ENCODE measurements at regions not wholly inside any gene's neighbourhood (a gene's known extent, or its start where the extent isn't known, plus 50 kb on each side); places are given as distances from the start of the nearest gene placed in this dataset.
"Not testable (repeated sequence)": the region's sequence is repeated elsewhere in the genome, so short reads cannot be mapped to it uniquely, and the experiment has no call there.

DNA sequence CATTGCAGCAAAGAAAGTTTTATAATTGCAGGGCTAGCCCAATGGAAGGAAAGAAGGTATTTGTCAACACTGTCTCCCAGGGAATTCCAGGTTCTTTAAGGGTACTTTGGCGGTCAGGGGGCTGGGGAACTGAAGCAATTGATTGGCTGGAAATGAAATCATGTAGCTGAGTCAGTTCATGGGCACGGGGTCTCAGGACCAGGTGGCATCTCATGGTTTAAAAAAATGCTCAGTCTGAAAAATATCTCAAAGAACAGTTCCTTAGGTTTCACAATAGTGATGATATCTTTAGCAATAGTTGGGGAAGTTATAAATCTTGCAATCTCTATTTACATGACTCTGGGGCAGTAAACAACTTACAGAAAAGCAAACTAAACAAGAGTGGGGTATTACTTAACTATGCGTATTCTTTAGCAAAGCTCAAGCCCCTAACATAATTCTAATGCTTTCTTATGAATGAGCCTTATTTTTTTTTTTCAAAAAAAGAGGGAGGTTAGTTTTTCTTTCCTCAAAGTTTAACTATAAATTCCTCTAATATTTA lies 376.9 kb upstream of the NRG3 start:
- H3K4me2 ChIP-seq (ENCODE audit: low read length) = no peak overlapping the region
- Mint-ChIP-seq H3K27ac (ENCODE audit: unreplicated experiment) (no peak overlapping the region), H3K9me3 (ENCODE audit: unreplicated experiment) (no peaks in the 10 kb centered on the region), H3K4me1 (ENCODE audit: low read depth, unreplicated experiment) (peaks cover 5% of the 10 kb centered on the region), H3K36me3 (ENCODE audit: low read depth, unreplicated experiment) (no peaks in the 10 kb centered on the region), H3K27me3 (ENCODE audit: low read depth, unreplicated experiment) (no peaks in the 10 kb centered on the region), H3K4me3 (ENCODE audit: unreplicated experiment) (no peak overlapping the region)
- no peaks in the 10 kb centered on the region for H3K9me3 ChIP-seq (ENCODE audit: insufficient read depth, low read depth, low read length)
- no peak for TF ChIP-seq EZH2 (IDR thresholded peaks at IDR 0.05; ENCODE audit: insufficient read depth, low read length)
- TF ChIP-seq, protein P1, sequence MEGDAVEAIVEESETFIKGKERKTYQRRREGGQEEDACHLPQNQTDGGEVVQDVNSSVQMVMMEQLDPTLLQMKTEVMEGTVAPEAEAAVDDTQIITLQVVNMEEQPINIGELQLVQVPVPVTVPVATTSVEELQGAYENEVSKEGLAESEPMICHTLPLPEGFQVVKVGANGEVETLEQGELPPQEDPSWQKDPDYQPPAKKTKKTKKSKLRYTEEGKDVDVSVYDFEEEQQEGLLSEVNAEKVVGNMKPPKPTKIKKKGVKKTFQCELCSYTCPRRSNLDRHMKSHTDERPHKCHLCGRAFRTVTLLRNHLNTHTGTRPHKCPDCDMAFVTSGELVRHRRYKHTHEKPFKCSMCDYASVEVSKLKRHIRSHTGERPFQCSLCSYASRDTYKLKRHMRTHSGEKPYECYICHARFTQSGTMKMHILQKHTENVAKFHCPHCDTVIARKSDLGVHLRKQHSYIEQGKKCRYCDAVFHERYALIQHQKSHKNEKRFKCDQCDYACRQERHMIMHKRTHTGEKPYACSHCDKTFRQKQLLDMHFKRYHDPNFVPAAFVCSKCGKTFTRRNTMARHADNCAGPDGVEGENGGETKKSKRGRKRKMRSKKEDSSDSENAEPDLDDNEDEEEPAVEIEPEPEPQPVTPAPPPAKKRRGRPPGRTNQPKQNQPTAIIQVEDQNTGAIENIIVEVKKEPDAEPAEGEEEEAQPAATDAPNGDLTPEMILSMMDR (IDR thresholded peaks at IDR 0.05; ENCODE audit: insufficient read depth, low read depth, low read length) = no peak
- no peaks in the 10 kb centered on the region for H3K36me3 ChIP-seq (ENCODE audit: insufficient read depth, low read length)
- no peak overlapping the region for H3K9ac ChIP-seq (ENCODE audit: low read length)
- FAIRE-seq (no peak), DNase-seq (ENCODE audit: low read depth) (no peak)
- no peak overlapping the region for H2AFZ ChIP-seq (ENCODE audit: low read depth, low read length)
- H3K27me3 ChIP-seq (ENCODE audit: insufficient read depth, low read length) = no peaks in the 10 kb centered on the region
- H4K20me1 ChIP-seq (ENCODE audit: insufficient read depth, low read length) = no peaks in the 10 kb centered on the region
- no peak overlapping the region for H3K27ac ChIP-seq (ENCODE audit: low read depth, low read length)
- H3K4me3 ChIP-seq (ENCODE audit: insufficient read depth, low read depth, low read length) = no peak overlapping the region
- H3K4me1 ChIP-seq (ENCODE audit: insufficient read depth, low read length) = no peaks in the 10 kb centered on the region
- H3K79me2 ChIP-seq (ENCODE audit: insufficient read depth, low read length) = no peaks in the 10 kb centered on the region

DNA sequence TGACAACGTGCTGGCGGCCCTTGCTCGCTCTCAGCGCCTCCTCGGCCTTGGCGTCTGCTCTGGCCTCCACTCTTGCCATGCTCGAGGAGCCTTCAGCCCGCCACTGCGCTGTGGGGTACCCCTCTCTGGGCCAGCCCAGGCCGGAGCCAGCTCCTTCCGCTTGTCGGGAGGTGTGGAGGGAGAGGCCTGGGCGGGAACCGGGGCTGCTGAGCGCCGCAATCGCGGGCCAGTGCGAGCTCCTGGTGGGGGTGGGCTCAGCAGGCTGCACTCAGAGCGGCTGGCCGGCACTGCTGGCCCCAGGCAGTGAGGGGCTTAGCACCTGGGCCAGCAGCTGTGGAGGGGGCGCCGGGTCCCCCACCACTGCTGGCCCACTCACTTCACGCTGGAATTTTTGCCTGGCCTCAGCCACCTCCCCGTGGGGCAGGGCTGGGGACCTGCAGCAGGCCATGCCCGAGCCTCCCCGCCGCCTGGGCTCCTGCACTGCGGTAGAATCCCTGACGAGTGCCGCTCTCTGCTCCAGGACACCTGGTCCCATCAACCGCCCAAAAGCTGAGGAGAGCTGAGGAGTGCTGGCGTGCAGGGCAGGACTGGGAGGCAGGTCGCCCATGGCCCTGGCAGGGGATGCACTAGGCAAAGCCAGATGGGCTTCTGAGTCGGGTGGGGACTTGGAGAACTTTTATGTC lies 372.2 kb upstream of the NRG3 start:
- no peaks in the 10 kb centered on the region for H3K36me3 ChIP-seq (ENCODE audit: insufficient read depth, low read length)
- no peak overlapping the region for H3K4me2 ChIP-seq (ENCODE audit: low read length)
- H3K9me3 ChIP-seq (ENCODE audit: insufficient read depth, low read depth, low read length) = no peaks in the 10 kb centered on the region
- no peaks in the 10 kb centered on the region for H3K79me2 ChIP-seq (ENCODE audit: insufficient read depth, low read length)
- H3K27ac ChIP-seq (ENCODE audit: low read depth, low read length) = no peak overlapping the region
- H3K36me3 Mint-ChIP-seq (ENCODE audit: low read depth, unreplicated experiment) = no peaks in the 10 kb centered on the region
- H3K9ac ChIP-seq (ENCODE audit: low read length) = no peak overlapping the region
- no peak overlapping the region for H3K4me3 Mint-ChIP-seq (ENCODE audit: unreplicated experiment)
- no peak overlapping the region for H2AFZ ChIP-seq (ENCODE audit: low read depth, low read length)
- H3K4me1 Mint-ChIP-seq (ENCODE audit: low read depth, unreplicated experiment) = peaks cover 3% of the 10 kb centered on the region
- TF ChIP-seq EZH2 (IDR thresholded peaks at IDR 0.05; ENCODE audit: insufficient read depth, low read length) = no peak
- TF ChIP-seq, protein P1 (IDR thresholded peaks at IDR 0.05; ENCODE audit: insufficient read depth, low read depth, low read length) = no peak
- FAIRE-seq = no peak
- no peaks in the 10 kb centered on the region for H3K27me3 Mint-ChIP-seq (ENCODE audit: low read depth, unreplicated experiment)
- H3K4me1 ChIP-seq (ENCODE audit: insufficient read depth, low read length) = no peaks in the 10 kb centered on the region
- no peaks in the 10 kb centered on the region for H4K20me1 ChIP-seq (ENCODE audit: insufficient read depth, low read length)
- H3K27ac Mint-ChIP-seq (ENCODE audit: unreplicated experiment) = no peak overlapping the region
- no peak overlapping the region for H3K4me3 ChIP-seq (ENCODE audit: insufficient read depth, low read depth, low read length)
- H3K27me3 ChIP-seq (ENCODE audit: insufficient read depth, low read length) = no peaks in the 10 kb centered on the region
- H3K9me3 Mint-ChIP-seq (ENCODE audit: unreplicated experiment) = no peaks in the 10 kb centered on the region
- no peak for DNase-seq (ENCODE audit: low read depth)

DNA sequence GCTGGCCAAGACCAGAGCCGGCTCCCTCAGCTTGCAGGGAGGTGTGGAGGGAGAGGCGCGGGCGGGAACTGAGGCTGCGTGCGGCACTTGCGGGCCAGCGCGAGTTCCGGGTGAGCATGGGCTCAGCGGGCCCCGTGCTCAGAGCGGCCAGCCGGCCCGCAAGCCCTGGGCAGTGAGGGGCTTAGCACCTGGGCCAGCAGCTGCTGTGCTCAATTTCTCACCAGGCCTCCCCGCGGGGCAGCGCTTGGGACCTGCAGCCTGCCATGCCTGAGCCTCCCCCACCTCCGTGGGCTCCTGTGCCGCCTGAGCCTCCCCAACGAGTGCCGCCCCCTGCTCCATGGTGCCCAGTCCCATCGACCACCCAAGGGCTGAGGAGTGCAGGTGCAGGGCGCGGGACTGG lies 369.2 kb upstream of the NRG3 start:
- H3K4me3 Mint-ChIP-seq (ENCODE audit: unreplicated experiment); H3K27me3 ChIP-seq (ENCODE audit: insufficient read depth, low read length); H3K27ac Mint-ChIP-seq (ENCODE audit: unreplicated experiment); H3K4me1 Mint-ChIP-seq (ENCODE audit: low read depth, unreplicated experiment); H3K36me3 Mint-ChIP-seq (ENCODE audit: low read depth, unreplicated experiment); H3K79me2 ChIP-seq (ENCODE audit: insufficient read depth, low read length); H3K4me1 ChIP-seq (ENCODE audit: insufficient read depth, low read length); H3K9ac ChIP-seq (ENCODE audit: low read length); H2AFZ ChIP-seq (ENCODE audit: low read depth, low read length); FAIRE-seq; H3K27ac ChIP-seq (ENCODE audit: low read depth, low read length); H3K4me3 ChIP-seq (ENCODE audit: insufficient read depth, low read depth, low read length); DNase-seq (ENCODE audit: low read depth); H3K4me2 ChIP-seq (ENCODE audit: low read length); H3K27me3 Mint-ChIP-seq (ENCODE audit: low read depth, unreplicated experiment); H3K9me3 ChIP-seq (ENCODE audit: insufficient read depth, low read depth, low read length); H3K36me3 ChIP-seq (ENCODE audit: insufficient read depth, low read length); H3K9me3 Mint-ChIP-seq (ENCODE audit: unreplicated experiment); H4K20me1 ChIP-seq (ENCODE audit: insufficient read depth, low read length): not testable (repeated sequence)

All from astrocyte (in vitro differentiated cells and primary cell).